LNCaP clone FGC (cell line): ENCODE measurements at regions not wholly inside any gene's neighbourhood (a gene's known extent, or its start where the extent isn't known, plus 50 kb on each side); places are given as distances from the start of the nearest gene placed in this dataset.

Experiments used
- DNase-seq: peaks from one replicate; pipeline ENCODE4 v3.0.0-alpha.2; 2011; ENCODE audit warnings: low read depth
- H3K4me3 ChIP-seq: 2 replicates; pipeline ENCODE4 v1.5.1; 2011; ENCODE audit warnings: mild to moderate bottlenecking, low read depth, low read length, control low read depth
- TF ChIP-seq, protein P1 (sequence below): IDR thresholded peaks from 2 replicates; pipeline ENCODE4 v1.5.1; 2012; ENCODE audit warnings: mild to moderate bottlenecking; ENCODE audit not compliant: control insufficient read depth, insufficient read depth; ENCODE audit errors: extremely low read depth

DNA sequence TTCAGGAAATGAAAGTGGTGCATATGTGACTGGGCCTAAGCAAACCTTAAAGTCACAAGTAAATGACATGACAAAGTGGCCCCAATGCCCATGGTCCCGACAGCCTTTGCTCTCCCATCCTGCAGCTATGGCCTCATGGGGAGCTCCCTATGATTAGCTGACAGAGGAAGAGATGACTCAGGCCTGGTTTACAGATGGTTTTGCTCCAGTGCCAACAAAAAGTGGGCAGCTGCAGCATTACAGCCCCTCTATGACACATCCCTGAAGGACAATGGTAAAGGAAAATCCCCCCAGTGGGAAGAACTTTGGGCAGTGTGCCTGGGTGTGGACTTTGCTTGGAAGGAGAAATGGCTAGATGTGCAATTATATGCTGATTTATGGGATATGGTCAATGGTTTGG lies 105.1 kb upstream of the ADCY1 start:
- TF ChIP-seq, protein P1, sequence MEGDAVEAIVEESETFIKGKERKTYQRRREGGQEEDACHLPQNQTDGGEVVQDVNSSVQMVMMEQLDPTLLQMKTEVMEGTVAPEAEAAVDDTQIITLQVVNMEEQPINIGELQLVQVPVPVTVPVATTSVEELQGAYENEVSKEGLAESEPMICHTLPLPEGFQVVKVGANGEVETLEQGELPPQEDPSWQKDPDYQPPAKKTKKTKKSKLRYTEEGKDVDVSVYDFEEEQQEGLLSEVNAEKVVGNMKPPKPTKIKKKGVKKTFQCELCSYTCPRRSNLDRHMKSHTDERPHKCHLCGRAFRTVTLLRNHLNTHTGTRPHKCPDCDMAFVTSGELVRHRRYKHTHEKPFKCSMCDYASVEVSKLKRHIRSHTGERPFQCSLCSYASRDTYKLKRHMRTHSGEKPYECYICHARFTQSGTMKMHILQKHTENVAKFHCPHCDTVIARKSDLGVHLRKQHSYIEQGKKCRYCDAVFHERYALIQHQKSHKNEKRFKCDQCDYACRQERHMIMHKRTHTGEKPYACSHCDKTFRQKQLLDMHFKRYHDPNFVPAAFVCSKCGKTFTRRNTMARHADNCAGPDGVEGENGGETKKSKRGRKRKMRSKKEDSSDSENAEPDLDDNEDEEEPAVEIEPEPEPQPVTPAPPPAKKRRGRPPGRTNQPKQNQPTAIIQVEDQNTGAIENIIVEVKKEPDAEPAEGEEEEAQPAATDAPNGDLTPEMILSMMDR = no peak
- H3K4me3 ChIP-seq = no peak overlapping the region
- DNase-seq = no peak

DNA sequence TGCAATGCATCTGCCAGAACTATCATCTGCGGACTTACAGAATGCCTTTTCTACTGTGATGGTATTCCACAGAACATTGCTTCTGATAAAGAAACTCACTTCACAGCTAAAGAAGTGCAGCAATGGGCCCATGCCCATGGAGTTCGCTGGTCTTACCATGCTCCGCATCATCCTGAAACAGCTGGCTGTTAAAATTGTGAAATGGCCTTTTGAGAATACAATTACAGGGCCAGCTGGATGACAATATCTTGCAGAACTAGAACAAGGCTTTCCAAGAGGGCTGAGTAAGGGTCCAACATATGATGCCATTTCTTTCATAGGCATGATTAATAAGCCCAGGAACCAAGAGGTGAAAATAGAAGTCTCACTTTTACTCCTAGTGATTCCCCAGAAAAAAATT lies 104.1 kb upstream of the ADCY1 start:
- no peak for DNase-seq
- H3K4me3 ChIP-seq = no peak overlapping the region
- TF ChIP-seq, protein P1 = no peak

DNA sequence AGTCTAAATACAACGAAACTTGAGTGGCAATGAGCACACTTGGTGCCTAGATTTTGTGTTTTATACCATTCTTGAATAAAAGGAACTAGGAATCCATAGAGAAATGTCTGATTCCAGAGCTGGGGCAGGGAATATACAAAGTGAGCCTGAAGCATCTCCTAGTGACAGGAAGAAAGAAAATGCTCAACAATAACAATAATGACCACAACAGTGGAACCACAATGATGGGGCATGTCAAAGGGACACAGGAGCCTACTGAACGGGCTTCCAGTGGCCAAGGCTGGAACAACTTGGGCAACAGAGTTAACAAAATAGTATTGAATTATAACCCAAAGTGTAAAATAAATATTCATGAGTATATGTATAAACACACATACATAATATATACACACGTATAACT lies 94.4 kb upstream of the ADCY1 start:
- no peak for DNase-seq
- TF ChIP-seq, protein P1 = no peak
- H3K4me3 ChIP-seq = no peak overlapping the region

GRCh38 chr7:45482451-45482850 lies 91.7 kb upstream of the ADCY1 start:
- no peak overlapping the region for H3K4me3 ChIP-seq
- TF ChIP-seq, protein P1 = no peak
- DNase-seq = no peak

DNA sequence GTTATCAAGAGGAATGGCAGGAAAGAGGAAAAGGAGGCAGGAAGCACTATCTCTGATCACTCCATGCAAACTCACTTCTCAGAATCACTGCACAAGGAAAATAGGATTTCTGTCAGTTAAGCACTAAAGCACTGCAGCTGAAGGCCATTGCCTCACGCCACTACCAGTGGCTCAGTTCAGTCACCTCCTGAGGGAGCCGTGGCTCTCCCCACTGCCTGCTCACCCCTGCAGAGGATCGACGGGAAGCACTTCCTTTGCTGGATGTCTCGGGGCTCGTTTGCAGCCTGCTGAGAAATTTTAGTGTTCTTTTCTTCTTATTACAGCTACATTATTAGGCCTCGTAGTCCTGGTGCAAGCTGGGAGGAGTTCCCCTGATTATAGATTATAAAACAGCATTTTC lies 90.1 kb upstream of the ADCY1 start:
- DNase-seq = no peak
- no peak overlapping the region for H3K4me3 ChIP-seq
- TF ChIP-seq, protein P1 = no peak

DNA sequence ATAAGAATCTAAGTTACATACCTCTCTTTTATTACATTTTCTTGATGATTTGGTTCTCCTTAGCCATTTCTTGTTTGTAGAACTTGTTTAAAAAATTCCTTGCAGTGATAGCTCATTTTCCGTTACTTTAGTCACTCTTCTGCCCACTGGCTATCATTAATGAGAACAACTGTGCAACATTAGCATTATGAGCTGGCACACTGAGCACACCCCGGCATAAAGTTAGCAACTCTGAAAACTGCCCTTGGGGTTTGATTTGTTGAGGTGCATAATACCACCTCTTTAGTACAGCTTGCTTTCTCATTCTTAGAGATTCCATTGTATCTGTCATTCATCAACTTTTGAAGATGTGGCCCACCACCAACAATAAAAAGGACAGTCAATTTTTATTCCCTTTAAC lies 87.6 kb upstream of the ADCY1 start:
- TF ChIP-seq, protein P1 = no peak
- DNase-seq = no peak
- H3K4me3 ChIP-seq = no peak overlapping the region

GRCh38 chr7:45494885-45495284 lies 79.3 kb upstream of the ADCY1 start:
- TF ChIP-seq, protein P1 = no peak

More at GRCh38 chr7:45494885-45495284, 79.3 kb upstream of the ADCY1 start:
- no peak for DNase-seq
- no peak overlapping the region for H3K4me3 ChIP-seq
